Mesodermal cell (in vitro differentiated cells): ENCODE measurements at regions not wholly inside any gene's neighbourhood (a gene's known extent, or its start where the extent isn't known, plus 50 kb on each side); places are given as distances from the start of the nearest gene placed in this dataset.

Experiments used
- H3K27ac ChIP-seq: 2 replicates; pipeline ENCODE4 v1.7.0; 2013; ENCODE audit warnings: mild to moderate bottlenecking, low read depth, low read length, moderate library complexity; ENCODE audit not compliant: severe bottlenecking
- H3K36me3 ChIP-seq: 2 replicates; pipeline ENCODE4 v1.7.1; 2013; ENCODE audit warnings: mild to moderate bottlenecking, low read length, moderate library complexity; ENCODE audit not compliant: control insufficient read depth, insufficient read depth
- H3K4me1 ChIP-seq: one replicate; pipeline ENCODE4 v1.7.1; 2013; ENCODE audit warnings: mild to moderate bottlenecking, low read length; ENCODE audit not compliant: insufficient read depth, control insufficient read depth, poor library complexity, severe bottlenecking
- H3K4me3 ChIP-seq: 2 replicates; pipeline ENCODE4 v1.7.0; 2013; ENCODE audit warnings: low read length, control low read depth, mild to moderate bottlenecking; ENCODE audit not compliant: insufficient read depth, poor library complexity, severe bottlenecking; ENCODE audit errors: extremely low read depth
- H3K9me3 ChIP-seq: 2 replicates; pipeline ENCODE4 v1.7.1; 2013; ENCODE audit warnings: mild to moderate bottlenecking, low read length, moderate library complexity; ENCODE audit not compliant: control insufficient read depth
- WGBS, 2 experiments: methylation state at CpG; one replicate each; pipeline ENCODE4 v1.1.5; 2013; ENCODE audit warnings: missing lambda C conversion rate in 2 of 2; ENCODE audit not compliant: insufficient coverage in 2 of 2; 5-methylcytosine and 5-hydroxymethylcytosine counted together

DNA sequence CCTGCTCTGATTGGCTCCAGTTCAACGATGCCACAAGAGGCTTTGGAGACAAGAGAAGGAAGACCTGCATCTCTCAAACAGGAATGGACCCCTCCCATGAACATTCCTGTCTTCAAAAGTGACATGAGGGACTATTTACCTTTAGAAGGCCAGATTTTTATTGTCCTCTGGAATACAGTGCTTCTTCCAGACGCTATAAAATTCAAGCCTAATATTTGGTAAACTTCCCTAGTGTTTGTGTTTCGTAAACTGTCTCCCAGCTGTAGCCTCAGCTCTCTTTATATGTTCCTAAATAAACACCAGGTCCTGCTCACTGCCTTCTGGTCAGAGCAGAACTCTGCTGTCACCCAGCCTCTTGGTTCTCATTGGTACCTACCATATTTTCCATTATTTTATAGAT is 157.8 kb downstream of the CCDC34 start:
- Histone ChIP-seq H3K27ac (no peak overlapping the region), H3K4me1 (peaks cover 61% of the 10 kb centered on the region), H3K4me3 (no peak overlapping the region), H3K9me3 (no peaks in the 10 kb centered on the region), H3K36me3 (no peaks in the 10 kb centered on the region)
- WGBS, 2 experiments = 75 to 83% methylated on average over 2 of the region's 3 CpGs

- H3K9me3 ChIP-seq = no peaks in the 10 kb centered on the region
- H3K36me3 ChIP-seq = no peaks in the 10 kb centered on the region
- no peak overlapping the region for H3K4me3 ChIP-seq
- H3K27ac ChIP-seq = no peak overlapping the region
- no CpG with 5 or more reads among the region's 3 CpGs for WGBS, 2 experiments
- peaks cover 55% of the 10 kb centered on the region for H3K4me1 ChIP-seq
These were observed 158.5 kb downstream of the CCDC34 start for GRCh38 chr11:27204529-27204928.

- no peaks in the 10 kb centered on the region for H3K9me3 ChIP-seq
- no peaks in the 10 kb centered on the region for H3K36me3 ChIP-seq
- no peak overlapping the region for H3K27ac ChIP-seq
- no peak overlapping the region for H3K4me3 ChIP-seq
- H3K4me1 ChIP-seq = peaks cover 42% of the 10 kb centered on the region
- 85 to 90% methylated on average over 5 of the region's 5 CpGs for WGBS, 2 experiments
These were observed 159.9 kb downstream of the CCDC34 start for GRCh38 chr11:27203077-27203647.

DNA sequence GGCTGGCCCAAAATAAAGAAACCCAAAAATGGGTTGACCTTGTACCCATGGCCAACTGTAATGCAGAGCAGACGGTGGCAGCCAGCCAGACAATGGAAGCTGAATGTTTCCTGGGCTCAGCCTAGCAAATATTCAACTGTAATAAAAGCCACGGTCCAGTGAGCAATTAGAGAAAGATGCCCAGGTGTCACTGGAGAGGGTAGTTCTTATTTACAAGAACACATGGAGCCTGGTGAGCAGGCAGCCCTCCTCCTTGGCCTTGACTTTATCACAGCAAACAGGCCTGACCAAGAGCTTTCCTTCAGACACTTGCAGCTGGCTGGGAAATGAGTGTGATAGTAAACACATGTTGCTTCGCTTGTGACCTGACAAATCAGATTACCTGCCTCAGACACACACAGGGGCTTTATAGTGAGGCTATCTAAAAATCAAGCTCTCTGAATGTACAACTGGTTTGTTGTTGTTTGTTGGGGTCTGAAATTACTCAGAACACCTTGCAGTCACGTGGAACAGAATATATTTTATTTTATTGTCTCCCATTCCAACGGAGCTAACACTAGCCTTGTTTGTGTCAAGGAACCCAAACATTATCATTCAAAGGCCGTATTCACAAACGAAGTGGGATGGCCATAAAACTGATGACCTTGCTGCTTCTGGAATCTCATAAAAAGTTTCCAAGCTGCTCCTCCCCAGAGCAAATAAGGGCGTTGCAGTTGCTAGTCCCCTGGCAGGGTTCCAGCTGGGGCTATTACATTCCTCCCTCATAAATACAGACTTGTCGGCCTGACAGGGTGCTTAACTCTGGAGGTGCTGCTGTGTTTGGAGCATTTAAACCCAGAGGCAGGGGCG is 161.1 kb downstream of the BBOX1 start:
- peak overlapping the region; percentile 78 for H3K27ac ChIP-seq
- WGBS, 2 experiments = 61 to 69% methylated on average over 6 to 8 of the region's 10 CpGs

GRCh38 chr11:27200779-27201453 is 160.3 kb downstream of the BBOX1 start:
- Histone ChIP-seq H3K4me3 (no peak overlapping the region), H3K27ac (peak overlapping the region; percentile 78), H3K4me1 (peaks cover 46% of the 10 kb centered on the region), H3K36me3 (no peaks in the 10 kb centered on the region), H3K9me3 (no peaks in the 10 kb centered on the region)
- 80% methylated on average over 1 of the region's 1 CpG; no CpG with 5 or more reads in 1 of the 2 experiments for WGBS, 2 experiments

More for the DNA sequence above, 161.1 kb downstream of the BBOX1 start:
- H3K4me1 ChIP-seq = peaks cover 46% of the 10 kb centered on the region
- no peaks in the 10 kb centered on the region for H3K36me3 ChIP-seq
- no peak overlapping the region for H3K4me3 ChIP-seq
- no peaks in the 10 kb centered on the region for H3K9me3 ChIP-seq

- H3K36me3 ChIP-seq = no peaks in the 10 kb centered on the region
- H3K4me1 ChIP-seq = peaks cover 38% of the 10 kb centered on the region
- peak overlapping the region; percentile 88 for H3K27ac ChIP-seq
- no peaks in the 10 kb centered on the region for H3K9me3 ChIP-seq
- 52 to 53% methylated on average over 4 to 5 of the region's 6 CpGs for WGBS, 2 experiments
- no peak overlapping the region for H3K4me3 ChIP-seq
These were observed 155.7 kb downstream of the BBOX1 start for GRCh38 chr11:27196203-27196897.

DNA sequence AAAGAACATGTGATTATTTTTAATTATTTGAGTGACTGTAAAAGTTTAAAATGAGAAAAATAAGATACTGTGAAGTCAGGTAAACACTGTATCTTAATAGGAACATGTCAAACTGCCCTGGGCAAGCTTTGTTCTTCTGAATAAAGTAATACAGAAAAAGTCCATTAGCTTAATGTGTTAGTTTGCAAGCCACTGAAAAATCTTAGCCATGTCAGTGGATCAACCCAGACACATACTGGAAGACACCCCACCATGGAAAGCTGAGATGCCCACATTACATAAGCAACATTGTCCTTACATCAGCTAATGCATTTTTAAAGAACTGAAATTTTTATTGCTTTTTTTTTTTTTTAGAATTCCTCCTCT is 155.2 kb downstream of the BBOX1 start:
- Histone ChIP-seq H3K4me1 (peaks cover 32% of the 10 kb centered on the region), H3K9me3 (no peaks in the 10 kb centered on the region), H3K27ac (peak overlapping the region; percentile 88), H3K36me3 (no peaks in the 10 kb centered on the region), H3K4me3 (no peak overlapping the region)

DNA sequence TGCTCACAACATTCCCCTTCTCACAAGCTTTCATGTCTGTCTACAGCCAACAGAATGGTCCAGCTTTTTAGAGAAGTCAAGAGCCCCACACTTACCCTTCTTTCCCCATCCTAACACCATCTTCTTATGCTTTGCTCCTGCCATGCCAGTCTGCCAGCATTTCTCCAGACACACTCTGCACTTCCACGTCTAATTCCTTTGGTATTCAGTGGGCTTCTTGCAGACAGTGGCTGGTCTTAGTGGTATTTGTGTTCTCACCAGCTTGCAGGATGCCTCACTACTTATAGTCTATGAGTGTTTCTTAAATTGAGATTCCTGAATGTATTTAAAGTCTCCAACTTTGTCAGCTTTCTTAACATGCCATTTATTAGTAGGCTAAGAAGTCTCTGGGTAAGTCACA is 154.4 kb downstream of the BBOX1 start:
- no peak overlapping the region for H3K4me3 ChIP-seq
- H3K4me1 ChIP-seq = peaks cover 30% of the 10 kb centered on the region
- no peaks in the 10 kb centered on the region for H3K36me3 ChIP-seq
- peak overlapping the region; percentile 57 for H3K27ac ChIP-seq
- WGBS, 2 experiments = no CpG with 5 or more reads among the region's 1 CpG
- H3K9me3 ChIP-seq = no peaks in the 10 kb centered on the region

DNA sequence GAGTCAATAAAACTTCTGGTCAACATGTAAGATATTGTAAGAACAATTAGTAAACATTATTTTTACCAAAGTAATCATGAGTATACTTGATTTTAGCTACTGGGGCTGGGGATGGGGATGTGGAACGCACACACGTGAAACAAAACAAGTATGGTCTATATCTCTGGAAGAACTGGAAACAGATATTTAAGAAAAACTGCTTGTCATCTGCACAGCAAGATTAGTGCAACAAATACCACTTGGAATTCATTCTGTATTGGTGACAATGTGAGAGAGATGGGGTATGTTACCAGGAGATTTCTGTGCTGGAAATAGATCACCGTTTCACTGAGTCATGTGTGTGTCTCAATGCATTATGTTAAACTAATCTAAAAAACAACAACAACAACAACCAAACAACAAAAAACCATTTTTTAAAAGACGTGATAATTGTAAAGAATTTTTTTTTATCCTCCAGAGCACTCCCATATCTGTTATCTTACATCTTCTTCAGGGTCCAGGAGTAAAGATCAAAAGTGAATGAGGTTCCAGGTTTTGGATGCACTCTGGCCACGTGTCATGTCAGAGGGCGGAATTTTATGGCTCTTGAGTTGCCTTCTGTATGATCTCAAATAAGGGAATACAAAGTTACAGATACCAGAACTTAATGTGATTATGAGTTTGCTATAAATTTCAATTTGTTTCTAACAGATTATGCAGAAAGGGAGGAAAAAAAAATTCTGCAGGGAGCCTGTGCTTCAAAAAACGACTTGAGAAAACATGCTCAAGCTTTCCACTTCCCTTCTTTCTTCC is 153.0 kb downstream of the BBOX1 start:
- 94 to 100% methylated on average over 1 to 3 of the region's 7 CpGs for WGBS, 2 experiments
- H3K27ac ChIP-seq = no peak overlapping the region
- no peak overlapping the region for H3K4me3 ChIP-seq
- H3K36me3 ChIP-seq = no peaks in the 10 kb centered on the region
- peaks cover 33% of the 10 kb centered on the region for H3K4me1 ChIP-seq
- no peaks in the 10 kb centered on the region for H3K9me3 ChIP-seq

DNA sequence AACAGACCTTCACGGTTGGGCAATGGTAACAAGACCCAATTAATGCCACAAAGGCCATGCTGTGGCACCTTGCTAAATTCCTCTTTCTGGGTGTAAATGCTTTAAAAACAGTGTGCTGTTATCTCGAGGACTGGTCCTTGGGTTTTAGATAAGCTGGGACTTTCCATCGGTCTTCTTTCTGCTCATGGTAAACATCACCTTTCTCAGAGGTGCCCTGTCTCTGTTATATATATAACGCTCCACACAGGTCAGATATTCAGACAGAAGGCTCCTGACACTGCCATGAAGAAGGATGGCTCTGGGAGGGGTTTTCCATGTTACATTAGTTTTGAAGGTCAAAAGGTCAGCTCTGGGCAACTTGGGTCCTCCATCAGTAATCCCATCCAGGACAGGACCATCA is 151.6 kb downstream of the BBOX1 start:
- peaks cover 37% of the 10 kb centered on the region for H3K4me1 ChIP-seq
- 80 to 92% methylated on average over 2 of the region's 4 CpGs for WGBS, 2 experiments
- H3K4me3 ChIP-seq = no peak overlapping the region
- no peaks in the 10 kb centered on the region for H3K36me3 ChIP-seq
- H3K27ac ChIP-seq = no peak overlapping the region
- no peaks in the 10 kb centered on the region for H3K9me3 ChIP-seq
